Glutamatergic neuron (in vitro differentiated cells): ENCODE measurements at regions not wholly inside any gene's neighbourhood (a gene's known extent, or its start where the extent isn't known, plus 50 kb on each side); places are given as distances from the start of the nearest gene placed in this dataset.
"Not testable (repeated sequence)": the region's sequence is repeated elsewhere in the genome, so short reads cannot be mapped to it uniquely, and the experiment has no call there.

Experiments
- DNase-seq: peaks from one replicate; pipeline ENCODE4 v3.0.0; 2022
- H3K27ac Mint-ChIP-seq: one replicate; pipeline ENCODE4 v1.8.0; 2020; ENCODE audit warnings: mild to moderate bottlenecking, mixed read lengths, inconsistent platforms; ENCODE audit not compliant: unreplicated experiment
- H3K27me3 Mint-ChIP-seq: one replicate; pipeline ENCODE4 v1.8.0; 2020; ENCODE audit warnings: mild to moderate bottlenecking, moderate library complexity, mixed read lengths, inconsistent platforms; ENCODE audit not compliant: unreplicated experiment
- H3K36me3 Mint-ChIP-seq: one replicate; pipeline ENCODE4 v1.8.0; 2020; ENCODE audit warnings: mild to moderate bottlenecking, mixed read lengths, inconsistent platforms; ENCODE audit not compliant: unreplicated experiment
- H3K4me1 Mint-ChIP-seq: one replicate; pipeline ENCODE4 v1.8.0; 2020; ENCODE audit warnings: mild to moderate bottlenecking, low read depth, mixed read lengths, inconsistent platforms; ENCODE audit not compliant: unreplicated experiment
- H3K4me3 Mint-ChIP-seq: one replicate; pipeline ENCODE4 v1.8.0; 2020; ENCODE audit warnings: mild to moderate bottlenecking, mixed read lengths, inconsistent platforms; ENCODE audit not compliant: unreplicated experiment
- H3K9me3 Mint-ChIP-seq: one replicate; pipeline ENCODE4 v1.8.0; 2020; ENCODE audit warnings: mild to moderate bottlenecking, moderate library complexity, mixed read lengths, inconsistent platforms; ENCODE audit not compliant: unreplicated experiment
- CTCF ChIP-seq: fragments of 200-600 bp; sonication (generic); IDR thresholded peaks from one replicate; pipeline ENCODE4 v1.5.0; 2021; ENCODE audit not compliant: partially characterized antibody, unreplicated experiment

- no peak overlapping the region for H3K4me3 Mint-ChIP-seq
- H3K4me1 Mint-ChIP-seq, result peaks cover 6% of the 10 kb centered on the region
- DNase-seq, result no peak
- peaks cover 2% of the 10 kb centered on the region for H3K27me3 Mint-ChIP-seq
- H3K27ac Mint-ChIP-seq, result no peak overlapping the region
- no peaks in the 10 kb centered on the region for H3K9me3 Mint-ChIP-seq
- TF ChIP-seq CTCF, result no peak
- H3K36me3 Mint-ChIP-seq, result no peaks in the 10 kb centered on the region
Observed at GRCh38 chr11:11209967-11210366, 143.1 kb downstream of the CSNK2A3 start.

- Mint-ChIP-seq H3K27me3 (peaks cover 2% of the 10 kb centered on the region), H3K27ac (no peak overlapping the region)
Observed at GRCh38 chr11:11208994-11209393, 144.1 kb downstream of the CSNK2A3 start.

GRCh38 chr11:11207428-11207827 is 145.6 kb downstream of the CSNK2A3 start:
- TF ChIP-seq CTCF, result no peak
- no peak overlapping the region for H3K4me3 Mint-ChIP-seq
- H3K36me3 Mint-ChIP-seq, result peaks cover 5% of the 10 kb centered on the region
- no peak for DNase-seq
- H3K27ac Mint-ChIP-seq, result no peak overlapping the region
- H3K9me3 Mint-ChIP-seq, result no peaks in the 10 kb centered on the region
- peaks cover 2% of the 10 kb centered on the region for H3K27me3 Mint-ChIP-seq
- H3K4me1 Mint-ChIP-seq, result peaks cover 6% of the 10 kb centered on the region

More at GRCh38 chr11:11208994-11209393, 144.1 kb downstream of the CSNK2A3 start:
- H3K4me1 Mint-ChIP-seq, result peaks cover 6% of the 10 kb centered on the region
- H3K9me3 Mint-ChIP-seq, result no peaks in the 10 kb centered on the region
- no peak for DNase-seq
- no peak overlapping the region for H3K4me3 Mint-ChIP-seq
- TF ChIP-seq CTCF, result no peak
- no peaks in the 10 kb centered on the region for H3K36me3 Mint-ChIP-seq

GRCh38 chr11:11206484-11206883 is 146.6 kb downstream of the CSNK2A3 start:
- Mint-ChIP-seq H3K27me3 (peaks cover 2% of the 10 kb centered on the region), H3K27ac (no peak overlapping the region), H3K4me3 (no peak overlapping the region), H3K36me3 (peaks cover 5% of the 10 kb centered on the region), H3K4me1 (peaks cover 5% of the 10 kb centered on the region), H3K9me3 (no peaks in the 10 kb centered on the region)
- no peak for DNase-seq
- TF ChIP-seq CTCF, result no peak

- H3K4me3 Mint-ChIP-seq, result no peak overlapping the region
- no peak overlapping the region for H3K27ac Mint-ChIP-seq
- H3K36me3 Mint-ChIP-seq, result peaks cover 5% of the 10 kb centered on the region
- no peak for DNase-seq
- no peaks in the 10 kb centered on the region for H3K4me1 Mint-ChIP-seq
- H3K27me3 Mint-ChIP-seq, result no peaks in the 10 kb centered on the region
- no peak for TF ChIP-seq CTCF
- no peaks in the 10 kb centered on the region for H3K9me3 Mint-ChIP-seq
Observed at GRCh38 chr11:11202885-11203284, 150.2 kb downstream of the CSNK2A3 start.

GRCh38 chr11:11201302-11201701 is 151.7 kb downstream of the CSNK2A3 start:
- not testable (repeated sequence) for H3K27me3 Mint-ChIP-seq, H3K36me3 Mint-ChIP-seq, DNase-seq, H3K27ac Mint-ChIP-seq, H3K9me3 Mint-ChIP-seq, H3K4me3 Mint-ChIP-seq, H3K4me1 Mint-ChIP-seq
